ENCODE measurements at regions not wholly inside any gene's neighbourhood (a gene's known extent, or its start where the extent isn't known, plus 50 kb on each side); places are given as distances from the start of the nearest gene placed in this dataset.
A peak's percentile ranks its signal among the peaks of the same experiment; 100 is the strongest.

DNA sequence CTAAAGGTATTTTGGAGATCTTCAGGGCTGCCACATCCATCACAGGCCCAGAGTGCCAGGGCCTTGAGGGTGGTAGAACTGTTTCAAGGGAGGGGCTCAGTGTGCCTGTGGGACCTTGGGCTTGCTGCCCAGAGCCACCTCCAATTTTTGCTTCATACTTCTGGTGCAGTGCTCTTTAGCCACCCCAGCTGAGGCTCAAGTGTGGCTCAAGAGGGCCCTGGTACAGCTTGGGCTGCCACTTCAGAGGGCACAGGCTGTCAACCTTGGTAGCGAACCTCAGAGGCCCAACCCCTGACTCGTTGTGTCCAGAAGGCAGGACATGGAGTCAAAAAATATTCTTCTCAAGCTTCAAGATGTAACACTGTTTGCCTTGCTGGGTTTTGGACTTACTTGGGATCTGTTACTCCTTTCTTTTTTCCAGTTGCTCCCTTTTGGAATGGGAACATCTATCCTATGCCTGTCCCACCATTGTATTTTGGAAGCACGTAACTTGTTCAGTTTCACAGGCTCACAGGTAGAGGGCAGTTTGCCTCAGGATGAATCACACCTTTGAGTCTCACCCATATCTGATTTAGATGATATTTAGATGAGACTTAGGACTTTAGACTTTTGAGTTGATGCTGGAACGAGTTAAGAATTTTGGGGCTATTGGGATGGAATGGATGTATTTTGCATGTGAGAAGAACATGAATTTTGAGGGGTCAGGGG is 224.8 kb downstream of the RPS24 start:
- CTCF ChIA-PET: interaction anchor here (2.3 kb wide), 1 partner anchor 44 kb away, joined by 17 read pairs; no protein-coding TSS in a partner anchor
- H3K9me2 ChIP-seq: no peaks in the 10 kb centered on the region
- peaks cover 17% of the 10 kb centered on the region for H3F3A ChIP-seq (replicated peaks; ENCODE audit: insufficient read depth)
- peak overlapping the region in 1 of 2 experiments; percentile 5; a peak in 1 of 4 replicates for H3K27ac ChIP-seq (ENCODE audit: low read depth in 2 of 2, low read length in 1 of 2)
- no peaks in the 10 kb centered on the region for H3K36me3 ChIP-seq (replicated peaks in 1 of 2; ENCODE audit: control insufficient read depth in 1 of 2, insufficient read depth in 2 of 2, low read length in 1 of 2)
- peaks cover 38 to 46% of the 10 kb centered on the region in 2 experiments for H3K4me1 ChIP-seq (ENCODE audit: control insufficient read depth in 1 of 2, insufficient read depth in 2 of 2, low read depth in 1 of 2, low read length in 1 of 2)
- no peak for DNase-seq
- 87% methylated on average over 4 of the region's 4 CpGs for WGBS (ENCODE audit: low lambda C conversion rate)
- TF ChIP-seq RFX5 (IDR thresholded peaks at IDR 0.05; ENCODE audit: low read length): no peak
- TF ChIP-seq GATA2 (CRISPR knock-in tag; IDR thresholded peaks at IDR 0.05): no peak
- no peak for TF ChIP-seq EP300 (IDR thresholded peaks at IDR 0.05; ENCODE audit: borderline replicate concordance in 1 of 2, low read depth in 1 of 2, low read length in 1 of 2)
- no peak for TF ChIP-seq POLR2AphosphoS5 (IDR thresholded peaks at IDR 0.05; ENCODE audit: low read depth, low read length)
- no peak for TF ChIP-seq RAD21 (IDR thresholded peaks at IDR 0.05; ENCODE audit: low read length)
- TF ChIP-seq, protein P1, sequence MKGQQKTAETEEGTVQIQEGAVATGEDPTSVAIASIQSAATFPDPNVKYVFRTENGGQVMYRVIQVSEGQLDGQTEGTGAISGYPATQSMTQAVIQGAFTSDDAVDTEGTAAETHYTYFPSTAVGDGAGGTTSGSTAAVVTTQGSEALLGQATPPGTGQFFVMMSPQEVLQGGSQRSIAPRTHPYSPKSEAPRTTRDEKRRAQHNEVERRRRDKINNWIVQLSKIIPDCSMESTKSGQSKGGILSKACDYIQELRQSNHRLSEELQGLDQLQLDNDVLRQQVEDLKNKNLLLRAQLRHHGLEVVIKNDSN (IDR thresholded peaks at IDR 0.05; ENCODE audit: borderline replicate concordance, low read depth): no peak
- TF ChIP-seq, protein P2, sequence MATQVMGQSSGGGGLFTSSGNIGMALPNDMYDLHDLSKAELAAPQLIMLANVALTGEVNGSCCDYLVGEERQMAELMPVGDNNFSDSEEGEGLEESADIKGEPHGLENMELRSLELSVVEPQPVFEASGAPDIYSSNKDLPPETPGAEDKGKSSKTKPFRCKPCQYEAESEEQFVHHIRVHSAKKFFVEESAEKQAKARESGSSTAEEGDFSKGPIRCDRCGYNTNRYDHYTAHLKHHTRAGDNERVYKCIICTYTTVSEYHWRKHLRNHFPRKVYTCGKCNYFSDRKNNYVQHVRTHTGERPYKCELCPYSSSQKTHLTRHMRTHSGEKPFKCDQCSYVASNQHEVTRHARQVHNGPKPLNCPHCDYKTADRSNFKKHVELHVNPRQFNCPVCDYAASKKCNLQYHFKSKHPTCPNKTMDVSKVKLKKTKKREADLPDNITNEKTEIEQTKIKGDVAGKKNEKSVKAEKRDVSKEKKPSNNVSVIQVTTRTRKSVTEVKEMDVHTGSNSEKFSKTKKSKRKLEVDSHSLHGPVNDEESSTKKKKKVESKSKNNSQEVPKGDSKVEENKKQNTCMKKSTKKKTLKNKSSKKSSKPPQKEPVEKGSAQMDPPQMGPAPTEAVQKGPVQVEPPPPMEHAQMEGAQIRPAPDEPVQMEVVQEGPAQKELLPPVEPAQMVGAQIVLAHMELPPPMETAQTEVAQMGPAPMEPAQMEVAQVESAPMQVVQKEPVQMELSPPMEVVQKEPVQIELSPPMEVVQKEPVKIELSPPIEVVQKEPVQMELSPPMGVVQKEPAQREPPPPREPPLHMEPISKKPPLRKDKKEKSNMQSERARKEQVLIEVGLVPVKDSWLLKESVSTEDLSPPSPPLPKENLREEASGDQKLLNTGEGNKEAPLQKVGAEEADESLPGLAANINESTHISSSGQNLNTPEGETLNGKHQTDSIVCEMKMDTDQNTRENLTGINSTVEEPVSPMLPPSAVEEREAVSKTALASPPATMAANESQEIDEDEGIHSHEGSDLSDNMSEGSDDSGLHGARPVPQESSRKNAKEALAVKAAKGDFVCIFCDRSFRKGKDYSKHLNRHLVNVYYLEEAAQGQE (IDR thresholded peaks at IDR 0.05; ENCODE audit: low read depth, low read length): no peak
- no peak for TF ChIP-seq YY1 (IDR thresholded peaks at IDR 0.05; ENCODE audit: low read depth)
- no peak for TF ChIP-seq FOXJ3 (CRISPR knock-in tag; IDR thresholded peaks at IDR 0.05)
- no peak for TF ChIP-seq MXI1 (IDR thresholded peaks at IDR 0.05; ENCODE audit: low read depth, low read length)
- TF ChIP-seq NRF1 (IDR thresholded peaks at IDR 0.05; ENCODE audit: low read depth, low read length): no peak
- no peak for TF ChIP-seq GABPA (IDR thresholded peaks at IDR 0.05; ENCODE audit: low read depth)
- TF ChIP-seq RCOR1 (IDR thresholded peaks at IDR 0.05; ENCODE audit: low read length): no peak
- H4K20me1 ChIP-seq (ENCODE audit: insufficient read depth): no peaks in the 10 kb centered on the region
- H3K9me3 ChIP-seq: no peaks in the 10 kb centered on the region
- no peak overlapping the region for H2AFZ ChIP-seq (ENCODE audit: low read depth)
- no peak overlapping the region for H3K9ac ChIP-seq
- H3K27me3 ChIP-seq (ENCODE audit: insufficient read depth): no peaks in the 10 kb centered on the region
- POLR2A ChIA-PET: no interaction called here
- no peak overlapping the region for H3K4me2 ChIP-seq
- H3K79me2 ChIP-seq (ENCODE audit: insufficient read depth): no peaks in the 10 kb centered on the region
- H3K4me3 ChIP-seq (ENCODE audit: low read depth in 2 of 2, low read length in 1 of 2): no peak overlapping the region

DNA sequence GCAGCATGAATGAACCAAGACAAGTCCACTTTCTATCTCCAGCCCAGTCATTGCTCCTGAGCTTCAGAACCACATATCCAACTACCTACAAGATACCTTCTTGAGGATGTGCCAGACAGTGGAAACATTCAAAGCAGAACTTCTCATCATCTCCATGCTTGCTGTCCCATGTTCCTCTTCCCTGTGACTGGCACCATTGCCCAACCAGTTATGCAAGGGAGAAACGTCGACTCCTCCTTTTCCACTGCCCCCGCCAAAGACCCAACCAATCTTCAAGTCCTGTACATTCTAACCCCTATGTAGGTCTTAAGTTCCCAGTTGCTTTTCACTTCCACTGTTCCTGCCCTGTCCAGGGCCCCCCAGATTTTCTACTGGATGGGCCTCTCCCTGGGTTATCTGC is 225.7 kb downstream of the RPS24 start:
- Histone ChIP-seq H3K4me2 (no peak overlapping the region), H3K36me3 (replicated peaks in 1 of 2; ENCODE audit: control insufficient read depth in 1 of 2, insufficient read depth in 2 of 2, low read length in 1 of 2) (no peaks in the 10 kb centered on the region), H3K9ac (no peak overlapping the region), H3K4me3 (ENCODE audit: low read depth in 2 of 2, low read length in 1 of 2) (no peak overlapping the region), H3K4me1 (ENCODE audit: control insufficient read depth in 1 of 2, insufficient read depth in 2 of 2, low read depth in 1 of 2, low read length in 1 of 2) (peaks cover 39 to 49% of the 10 kb centered on the region in 2 experiments), H3K27ac (ENCODE audit: low read depth in 2 of 2, low read length in 1 of 2) (peak overlapping the region in 1 of 2 experiments; percentile 92; a peak in 2 of 4 replicates), H3F3A (replicated peaks; ENCODE audit: insufficient read depth) (peaks cover 26% of the 10 kb centered on the region), H3K9me3 (no peaks in the 10 kb centered on the region), H2AFZ (ENCODE audit: low read depth) (no peak overlapping the region), H3K79me2 (ENCODE audit: insufficient read depth) (no peaks in the 10 kb centered on the region), H3K9me2 (no peaks in the 10 kb centered on the region), H4K20me1 (ENCODE audit: insufficient read depth) (no peaks in the 10 kb centered on the region), H3K27me3 (ENCODE audit: insufficient read depth) (no peaks in the 10 kb centered on the region)
- DNase-seq: no peak
- CTCF ChIA-PET: interaction anchor here (0.7 to 2.3 kb wide), 15 partner anchors 10 to 936 kb away, joined by 3 to 17 read pairs (median 4); no protein-coding TSS in a partner anchor
- WGBS (ENCODE audit: low lambda C conversion rate): 93% methylated on average over 3 of the region's 3 CpGs
- TF ChIP-seq FOXJ3 (CRISPR knock-in tag; IDR thresholded peaks at IDR 0.05) (no peak), TAF1 (IDR thresholded peaks at IDR 0.05; ENCODE audit: borderline replicate concordance, low read depth, low read length) (no peak), EP300 (IDR thresholded peaks at IDR 0.05; ENCODE audit: borderline replicate concordance in 1 of 2, low read depth in 1 of 2, low read length in 1 of 2) (no peak), NRF1 (IDR thresholded peaks at IDR 0.05; ENCODE audit: low read depth, low read length) (no peak)
- TF ChIP-seq, protein P3, sequence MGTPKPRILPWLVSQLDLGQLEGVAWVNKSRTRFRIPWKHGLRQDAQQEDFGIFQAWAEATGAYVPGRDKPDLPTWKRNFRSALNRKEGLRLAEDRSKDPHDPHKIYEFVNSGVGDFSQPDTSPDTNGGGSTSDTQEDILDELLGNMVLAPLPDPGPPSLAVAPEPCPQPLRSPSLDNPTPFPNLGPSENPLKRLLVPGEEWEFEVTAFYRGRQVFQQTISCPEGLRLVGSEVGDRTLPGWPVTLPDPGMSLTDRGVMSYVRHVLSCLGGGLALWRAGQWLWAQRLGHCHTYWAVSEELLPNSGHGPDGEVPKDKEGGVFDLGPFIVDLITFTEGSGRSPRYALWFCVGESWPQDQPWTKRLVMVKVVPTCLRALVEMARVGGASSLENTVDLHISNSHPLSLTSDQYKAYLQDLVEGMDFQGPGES (IDR thresholded peaks at IDR 0.05; ENCODE audit: low read depth, low read length): no peak
- TF ChIP-seq, protein P4, sequence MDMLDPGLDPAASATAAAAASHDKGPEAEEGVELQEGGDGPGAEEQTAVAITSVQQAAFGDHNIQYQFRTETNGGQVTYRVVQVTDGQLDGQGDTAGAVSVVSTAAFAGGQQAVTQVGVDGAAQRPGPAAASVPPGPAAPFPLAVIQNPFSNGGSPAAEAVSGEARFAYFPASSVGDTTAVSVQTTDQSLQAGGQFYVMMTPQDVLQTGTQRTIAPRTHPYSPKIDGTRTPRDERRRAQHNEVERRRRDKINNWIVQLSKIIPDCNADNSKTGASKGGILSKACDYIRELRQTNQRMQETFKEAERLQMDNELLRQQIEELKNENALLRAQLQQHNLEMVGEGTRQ (IDR thresholded peaks at IDR 0.05; ENCODE audit: borderline replicate concordance, low read depth, low read length): no peak
- POLR2A ChIA-PET: no interaction called here
